NCI-H69 (cell line): ENCODE measurements at regions not wholly inside any gene's neighbourhood (a gene's known extent, or its start where the extent isn't known, plus 50 kb on each side); places are given as distances from the start of the nearest gene placed in this dataset.

Experiments used
- DNase-seq: peaks from one replicate; lab custom pipeline; 2025; lab: John Stamatoyannopoulos, UW

- peak; percentile 1 for DNase-seq
Measured at GRCh38 chr2:62369541-62370202, 136.3 kb downstream of the TMEM17 start.

- no peak for DNase-seq
Measured at GRCh38 chr2:62364791-62365528, 141.0 kb downstream of the TMEM17 start.

- no peak for DNase-seq
Measured at GRCh38 chr2:62363166-62363565, 142.8 kb downstream of the TMEM17 start.

- DNase-seq = no peak
Measured at GRCh38 chr2:62362561-62362960, 143.4 kb downstream of the TMEM17 start.

GRCh38 chr2:62361964-62362363, 144.0 kb downstream of the TMEM17 start:
- DNase-seq = no peak

- no peak for DNase-seq
Measured at GRCh38 chr2:62354771-62355561, 151.0 kb downstream of the TMEM17 start.

- no peak for DNase-seq
Measured at GRCh38 chr2:62352031-62352430, 154.0 kb downstream of the TMEM17 start.

- no peak for DNase-seq
Measured at GRCh38 chr2:62349788-62350187, 153.9 kb downstream of the B3GNT2 start.

GRCh38 chr2:62348700-62349099, 152.8 kb downstream of the B3GNT2 start:
- DNase-seq = no peak

- DNase-seq = no peak
Measured at GRCh38 chr2:62347563-62348270, 151.8 kb downstream of the B3GNT2 start.

- peak; percentile 15 for DNase-seq
Measured at GRCh38 chr2:62344472-62344871, 148.6 kb downstream of the B3GNT2 start.

GRCh38 chr2:62343636-62344337, 147.9 kb downstream of the B3GNT2 start:
- peak; percentile 47 for DNase-seq

GRCh38 chr2:62343206-62343605, 147.3 kb downstream of the B3GNT2 start:
- no peak for DNase-seq

GRCh38 chr2:62340994-62341484, 145.1 kb downstream of the B3GNT2 start:
- peak; percentile 60 for DNase-seq

- DNase-seq = no peak
Measured at GRCh38 chr2:62339837-62340236, 143.9 kb downstream of the B3GNT2 start.

- DNase-seq = no peak
Measured at GRCh38 chr2:62339413-62339812, 143.5 kb downstream of the B3GNT2 start.

GRCh38 chr2:62338111-62338510, 142.2 kb downstream of the B3GNT2 start:
- DNase-seq = peak; percentile 87

GRCh38 chr2:62337403-62337802, 141.5 kb downstream of the B3GNT2 start:
- DNase-seq = no peak

GRCh38 chr2:62335612-62336011, 139.7 kb downstream of the B3GNT2 start:
- DNase-seq = no peak

- DNase-seq = no peak
Measured at GRCh38 chr2:62334440-62335058, 138.6 kb downstream of the B3GNT2 start.

GRCh38 chr2:62334009-62334408, 138.1 kb downstream of the B3GNT2 start:
- peak; percentile 90 for DNase-seq
